SK-N-MC (cell line): ENCODE measurements at regions not wholly inside any gene's neighbourhood (a gene's known extent, or its start where the extent isn't known, plus 50 kb on each side); places are given as distances from the start of the nearest gene placed in this dataset.

ENCODE experiments used
- EZH2 ChIP-seq: fragments of 200-600 bp; sonication (generic); IDR thresholded peaks from one replicate; pipeline ENCODE4 v1.6.1; 2017; ENCODE audit warnings: antibody characterized with exemption
- POLR2AphosphoS5 ChIP-seq: IDR thresholded peaks from 2 replicates; pipeline ENCODE4 v1.6.1; 2012; ENCODE audit warnings: mild to moderate bottlenecking, low read depth, low read length, borderline replicate concordance

DNA sequence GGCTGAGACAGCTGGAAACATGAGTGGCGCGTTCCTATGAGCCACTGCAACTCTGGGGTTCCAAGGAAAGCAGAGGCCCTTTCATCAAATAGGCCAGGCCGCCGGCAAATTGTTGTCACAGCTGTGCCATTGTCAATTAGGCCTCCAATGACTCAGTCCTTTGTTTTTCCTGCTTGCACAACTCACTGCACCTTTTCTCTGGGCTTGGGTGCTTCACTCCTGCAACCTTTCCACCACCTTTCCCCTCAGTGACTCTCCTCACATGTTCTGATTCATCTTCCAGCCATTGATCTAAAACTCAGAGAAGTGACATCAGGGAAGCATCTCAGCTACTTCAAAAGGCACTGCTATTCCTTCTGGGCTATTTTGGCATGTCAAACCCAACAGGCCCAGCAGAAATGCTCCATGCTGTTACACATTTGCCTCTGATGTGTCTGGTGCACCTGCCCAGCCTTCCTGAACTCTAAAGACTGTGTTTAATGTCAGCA, 653.7 kb downstream of the NR2F1-AS1 start:
- TF ChIP-seq POLR2AphosphoS5 (no peak), EZH2 (no peak)
